ENCODE measurements at regions not wholly inside any gene's neighbourhood (a gene's known extent, or its start where the extent isn't known, plus 50 kb on each side); places are given as distances from the start of the nearest gene placed in this dataset.
"Not testable (repeated sequence)": the region's sequence is repeated elsewhere in the genome, so short reads cannot be mapped to it uniquely, and the experiment has no call there.

DNA sequence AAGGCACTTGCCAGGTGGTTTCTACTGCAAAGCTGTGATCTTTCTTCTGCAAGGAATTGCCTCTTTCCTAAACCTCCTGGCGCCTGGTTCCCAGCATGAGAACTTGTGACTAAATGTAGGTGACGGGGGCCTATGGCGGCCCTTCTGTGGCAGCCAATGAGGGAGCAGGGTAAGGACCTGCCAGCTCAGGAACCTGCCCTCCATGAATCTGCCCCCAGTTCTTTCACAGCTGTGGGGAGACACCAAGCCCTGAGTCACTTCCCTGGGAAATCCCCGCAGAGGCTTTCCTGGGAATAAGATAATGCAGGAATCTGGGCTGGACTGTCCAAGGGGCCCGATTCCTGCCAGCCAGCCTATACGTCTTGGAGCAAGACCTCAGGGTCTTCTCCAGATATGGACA, 56.7 kb upstream of the CTNNA1 start:
- Histone ChIP-seq H3K9ac (ENCODE audit: insufficient read length, low read depth) (no peak overlapping the region), H3K36me3 (ENCODE audit: insufficient read depth, insufficient read length, low read length) (no peaks in the 10 kb centered on the region), H3K4me1 (ENCODE audit: insufficient read depth, insufficient read length) (no peaks in the 10 kb centered on the region), H3K4me3 (ENCODE audit: insufficient read length, low read depth) (no peak overlapping the region), H3K9me3 (ENCODE audit: insufficient read depth, low read length) (no peaks in the 10 kb centered on the region), H3K27me3 (ENCODE audit: insufficient read depth, insufficient read length) (no peaks in the 10 kb centered on the region)
- no peak for DNase-seq (ENCODE audit: low read depth, low spot score)
- TF ChIP-seq ZNF274 (IDR thresholded peaks at IDR 0.05; ENCODE audit: low read depth, low read length) = no peak
- no peak for TF ChIP-seq YY1 (IDR thresholded peaks at IDR 0.05; ENCODE audit: insufficient read depth, insufficient read length)
- TF ChIP-seq SUZ12 (IDR thresholded peaks at IDR 0.05; ENCODE audit: extremely low read depth, insufficient read depth, insufficient read length) = no peak

DNA sequence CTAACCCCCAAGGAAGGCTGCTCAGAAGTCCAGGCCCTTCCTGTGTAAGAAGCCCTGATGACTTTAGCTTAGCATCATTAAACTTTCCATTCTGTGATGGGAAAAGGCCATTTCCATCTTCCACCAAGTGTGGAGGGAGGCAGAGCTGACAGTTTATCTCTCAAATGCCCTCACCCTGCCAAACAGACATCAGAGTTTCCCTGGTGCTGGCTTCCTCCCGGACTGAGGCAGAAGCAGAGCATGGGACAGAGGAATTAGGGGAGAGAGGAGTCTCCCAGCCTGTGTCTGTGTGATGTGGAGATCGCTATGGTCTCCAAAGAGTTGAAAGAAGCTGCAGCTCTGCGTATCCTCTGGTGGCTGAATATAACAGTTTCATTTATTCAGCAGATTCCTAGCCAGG, 57.4 kb upstream of the CTNNA1 start:
- no peak for DNase-seq (ENCODE audit: low read depth, low spot score)
- TF ChIP-seq SUZ12 (IDR thresholded peaks at IDR 0.05; ENCODE audit: extremely low read depth, insufficient read depth, insufficient read length) (no peak), YY1 (IDR thresholded peaks at IDR 0.05; ENCODE audit: insufficient read depth, insufficient read length) (no peak), ZNF274 (IDR thresholded peaks at IDR 0.05; ENCODE audit: low read depth, low read length) (no peak)
- no peak overlapping the region for H3K4me3 ChIP-seq (ENCODE audit: insufficient read length, low read depth)
- no peaks in the 10 kb centered on the region for H3K27me3 ChIP-seq (ENCODE audit: insufficient read depth, insufficient read length)
- H3K4me1 ChIP-seq (ENCODE audit: insufficient read depth, insufficient read length) = no peaks in the 10 kb centered on the region
- no peaks in the 10 kb centered on the region for H3K9me3 ChIP-seq (ENCODE audit: insufficient read depth, low read length)
- no peaks in the 10 kb centered on the region for H3K36me3 ChIP-seq (ENCODE audit: insufficient read depth, insufficient read length, low read length)
- no peak overlapping the region for H3K9ac ChIP-seq (ENCODE audit: insufficient read length, low read depth)

DNA sequence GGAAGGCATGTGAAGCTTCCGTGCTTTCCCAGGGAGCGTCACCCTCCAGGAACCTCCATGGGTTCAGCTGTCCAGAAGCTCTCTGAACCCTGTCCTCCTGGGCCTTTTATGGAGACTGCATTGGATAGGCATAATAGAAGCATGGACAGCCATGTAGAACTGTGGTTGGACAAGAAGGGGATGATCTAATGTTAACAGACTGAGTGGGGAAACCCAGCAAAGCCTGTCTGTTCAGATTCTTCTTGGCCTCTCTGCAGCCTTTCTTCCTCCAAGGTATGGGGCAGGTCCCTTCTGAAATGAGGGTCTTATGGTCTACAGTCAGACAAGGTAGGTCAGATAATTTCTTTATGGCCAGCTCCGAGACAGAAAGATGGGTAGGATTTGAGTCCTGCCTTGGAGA, 59.1 kb upstream of the CTNNA1 start:
- no peak for TF ChIP-seq ZNF274 (IDR thresholded peaks at IDR 0.05; ENCODE audit: low read depth, low read length)
- TF ChIP-seq YY1 (IDR thresholded peaks at IDR 0.05; ENCODE audit: insufficient read depth, insufficient read length) = no peak
- TF ChIP-seq SUZ12 (IDR thresholded peaks at IDR 0.05; ENCODE audit: extremely low read depth, insufficient read depth, insufficient read length) = no peak
- Histone ChIP-seq H3K27me3 (ENCODE audit: insufficient read depth, insufficient read length) (no peaks in the 10 kb centered on the region), H3K9ac (ENCODE audit: insufficient read length, low read depth) (no peak overlapping the region), H3K9me3 (ENCODE audit: insufficient read depth, low read length) (no peaks in the 10 kb centered on the region), H3K36me3 (ENCODE audit: insufficient read depth, insufficient read length, low read length) (no peaks in the 10 kb centered on the region), H3K4me3 (ENCODE audit: insufficient read length, low read depth) (no peak overlapping the region), H3K4me1 (ENCODE audit: insufficient read depth, insufficient read length) (no peaks in the 10 kb centered on the region)
- no peak for DNase-seq (ENCODE audit: low read depth, low spot score)

DNA sequence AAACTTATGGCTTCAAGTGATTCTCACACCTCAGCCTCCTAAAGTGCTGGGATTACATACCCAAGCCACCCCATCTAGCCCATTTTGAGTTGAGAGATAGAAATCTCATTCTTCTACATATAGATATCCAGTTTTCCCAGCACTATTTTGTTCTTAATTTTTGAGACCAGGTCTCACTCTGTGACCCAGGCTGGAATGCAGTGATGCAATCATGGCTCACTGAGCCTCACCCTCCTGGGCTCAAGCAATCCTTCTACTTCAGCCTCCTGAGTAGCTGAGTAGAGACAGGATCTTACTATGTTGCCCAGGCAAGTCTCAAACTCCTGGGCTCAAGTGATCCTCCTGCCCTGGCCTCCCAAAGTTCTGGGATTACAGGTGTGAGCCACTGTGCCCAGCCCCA, 60.9 kb upstream of the CTNNA1 start:
- no peaks in the 10 kb centered on the region for H3K4me1 ChIP-seq (ENCODE audit: insufficient read depth, insufficient read length)
- no peaks in the 10 kb centered on the region for H3K36me3 ChIP-seq (ENCODE audit: insufficient read depth, insufficient read length, low read length)
- no peak for TF ChIP-seq SUZ12 (IDR thresholded peaks at IDR 0.05; ENCODE audit: extremely low read depth, insufficient read depth, insufficient read length)
- no peak for TF ChIP-seq YY1 (IDR thresholded peaks at IDR 0.05; ENCODE audit: insufficient read depth, insufficient read length)
- no peak for TF ChIP-seq ZNF274 (IDR thresholded peaks at IDR 0.05; ENCODE audit: low read depth, low read length)
- H3K27me3 ChIP-seq (ENCODE audit: insufficient read depth, insufficient read length) = no peaks in the 10 kb centered on the region
- no peak for DNase-seq (ENCODE audit: low read depth, low spot score)
- no peaks in the 10 kb centered on the region for H3K9me3 ChIP-seq (ENCODE audit: insufficient read depth, low read length)
- H3K9ac ChIP-seq (ENCODE audit: insufficient read length, low read depth) = no peak overlapping the region
- H3K4me3 ChIP-seq (ENCODE audit: insufficient read length, low read depth) = no peak overlapping the region

DNA sequence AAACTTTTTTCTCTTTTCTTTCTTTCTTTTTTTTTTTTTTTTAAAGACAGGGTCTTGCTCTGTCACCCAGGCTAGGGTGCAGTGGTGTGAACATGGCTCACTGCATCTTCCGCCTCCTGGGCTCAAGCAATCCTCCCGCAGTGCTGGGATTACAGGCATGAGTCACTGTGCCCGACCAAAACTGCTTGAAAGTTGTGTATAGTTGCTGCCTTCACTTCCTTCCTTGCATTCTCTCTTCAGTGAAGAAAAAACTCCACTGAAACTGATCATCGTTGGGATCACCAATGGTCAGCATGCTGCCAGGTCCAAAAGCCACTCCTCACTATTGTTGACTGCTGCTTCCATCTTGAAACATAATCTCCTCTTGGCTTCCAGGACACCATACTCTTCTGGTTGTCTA, 66.6 kb upstream of the CTNNA1 start:
- no peaks in the 10 kb centered on the region for H3K27me3 ChIP-seq (ENCODE audit: insufficient read depth, insufficient read length)
- H3K36me3 ChIP-seq (ENCODE audit: insufficient read depth, insufficient read length, low read length) = no peaks in the 10 kb centered on the region
- no peaks in the 10 kb centered on the region for H3K4me1 ChIP-seq (ENCODE audit: insufficient read depth, insufficient read length)
- no peak for DNase-seq (ENCODE audit: low read depth, low spot score)
- H3K9ac ChIP-seq (ENCODE audit: insufficient read length, low read depth) = no peak overlapping the region
- no peak overlapping the region for H3K4me3 ChIP-seq (ENCODE audit: insufficient read length, low read depth)
- peaks cover 7% of the 10 kb centered on the region; the same call in 1 of the 2 replicates for H3K9me3 ChIP-seq (ENCODE audit: insufficient read depth, low read length)
- TF ChIP-seq SUZ12 (IDR thresholded peaks at IDR 0.05; ENCODE audit: extremely low read depth, insufficient read depth, insufficient read length) (no peak), YY1 (IDR thresholded peaks at IDR 0.05; ENCODE audit: insufficient read depth, insufficient read length) (no peak), ZNF274 (IDR thresholded peaks at IDR 0.05; ENCODE audit: low read depth, low read length) (no peak)

DNA sequence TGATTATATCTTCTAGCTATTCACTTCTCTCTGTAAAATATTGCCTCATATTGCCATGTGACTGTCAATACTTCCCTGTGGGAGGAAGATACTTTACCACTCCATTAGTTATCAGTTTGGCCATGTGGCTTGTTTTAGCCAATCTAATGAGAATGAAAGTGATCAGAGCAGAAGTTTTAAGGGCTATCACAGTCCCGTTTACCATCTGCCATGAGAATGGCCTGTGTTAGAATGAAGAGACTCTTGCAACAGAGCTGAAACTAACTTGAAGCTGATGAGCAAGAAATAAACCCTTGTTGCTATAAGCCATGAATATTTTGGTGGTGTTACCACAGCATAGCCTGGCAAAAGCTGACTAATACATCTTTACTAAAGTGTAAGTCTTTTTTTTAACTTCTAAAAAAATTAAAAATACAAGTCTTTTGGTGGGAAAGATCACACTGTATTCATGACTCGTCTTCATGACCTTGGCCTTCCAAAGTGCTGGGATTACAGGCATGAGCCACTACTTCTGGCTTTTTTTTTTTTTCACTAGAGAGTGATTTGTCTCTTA, 68.0 kb upstream of the CTNNA1 start:
- Histone ChIP-seq H3K27me3 (ENCODE audit: insufficient read depth, insufficient read length) (no peaks in the 10 kb centered on the region), H3K36me3 (ENCODE audit: insufficient read depth, insufficient read length, low read length) (no peaks in the 10 kb centered on the region), H3K4me3 (ENCODE audit: insufficient read length, low read depth) (no peak overlapping the region), H3K4me1 (ENCODE audit: insufficient read depth, insufficient read length) (no peaks in the 10 kb centered on the region), H3K9ac (ENCODE audit: insufficient read length, low read depth) (no peak overlapping the region), H3K9me3 (ENCODE audit: insufficient read depth, low read length) (peaks cover 7% of the 10 kb centered on the region; the same call in 1 of the 2 replicates)
- no peak for TF ChIP-seq YY1 (IDR thresholded peaks at IDR 0.05; ENCODE audit: insufficient read depth, insufficient read length)
- no peak for TF ChIP-seq ZNF274 (IDR thresholded peaks at IDR 0.05; ENCODE audit: low read depth, low read length)
- TF ChIP-seq SUZ12 (IDR thresholded peaks at IDR 0.05; ENCODE audit: extremely low read depth, insufficient read depth, insufficient read length) = no peak
- no peak for DNase-seq (ENCODE audit: low read depth, low spot score)

DNA sequence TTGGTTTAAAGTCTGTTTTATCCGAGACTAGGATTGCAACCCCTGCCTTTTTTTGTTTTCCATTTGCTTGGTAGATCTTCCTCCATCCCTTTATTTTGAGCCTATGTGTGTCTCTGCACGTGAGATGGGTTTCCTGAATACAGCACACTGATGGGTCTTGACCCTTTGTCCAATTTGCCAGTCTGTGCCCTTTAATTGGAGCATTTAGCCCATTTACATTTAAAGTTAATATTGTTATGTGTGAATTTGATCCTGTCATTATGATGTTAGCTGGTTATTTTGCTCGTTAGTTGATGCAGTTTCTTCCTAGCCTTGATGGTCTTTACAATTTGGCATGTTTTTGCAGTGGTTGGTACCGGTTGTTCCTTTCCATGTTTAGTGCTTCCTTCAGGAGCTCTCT, 70.8 kb upstream of the CTNNA1 start:
- not testable (repeated sequence) for H3K4me3 ChIP-seq (ENCODE audit: insufficient read length, low read depth); DNase-seq (ENCODE audit: low read depth, low spot score); H3K36me3 ChIP-seq (ENCODE audit: insufficient read depth, insufficient read length, low read length); H3K9me3 ChIP-seq (ENCODE audit: insufficient read depth, low read length); H3K27me3 ChIP-seq (ENCODE audit: insufficient read depth, insufficient read length); H3K9ac ChIP-seq (ENCODE audit: insufficient read length, low read depth); H3K4me1 ChIP-seq (ENCODE audit: insufficient read depth, insufficient read length)

DNA sequence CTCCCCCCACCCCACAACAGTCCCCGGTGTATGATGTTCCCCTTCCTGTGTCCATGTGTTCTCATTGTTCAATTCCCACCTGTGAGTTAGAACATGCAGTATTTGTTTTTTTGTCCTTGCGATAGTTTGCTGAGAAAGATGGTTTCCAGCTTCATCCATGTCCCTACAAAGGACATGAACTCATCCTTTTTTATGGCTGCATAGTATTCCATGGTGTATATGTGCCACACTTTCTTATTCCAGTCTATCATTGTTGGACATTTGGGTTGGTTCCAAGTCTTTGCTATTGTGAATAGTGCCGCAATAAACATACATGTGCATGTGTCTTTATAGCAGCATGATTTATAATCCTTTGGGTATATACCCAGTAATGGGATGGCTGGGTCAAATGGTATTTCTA, 74.4 kb upstream of the CTNNA1 start:
- not testable (repeated sequence) for H3K4me1 ChIP-seq (ENCODE audit: insufficient read depth, insufficient read length); H3K9ac ChIP-seq (ENCODE audit: insufficient read length, low read depth); H3K9me3 ChIP-seq (ENCODE audit: insufficient read depth, low read length); H3K4me3 ChIP-seq (ENCODE audit: insufficient read length, low read depth); H3K36me3 ChIP-seq (ENCODE audit: insufficient read depth, insufficient read length, low read length); DNase-seq (ENCODE audit: low read depth, low spot score); H3K27me3 ChIP-seq (ENCODE audit: insufficient read depth, insufficient read length)

All from NT2/D1 (cell line).